ENCODE measurements at regions not wholly inside any gene's neighbourhood (a gene's known extent, or its start where the extent isn't known, plus 50 kb on each side); places are given as distances from the start of the nearest gene placed in this dataset.

GRCh38 chr6:163671791-163672190 is 257.3 kb downstream of the QKI start:
- TF ChIP-seq EZH2 (IDR thresholded peaks at IDR 0.05) = no peak
- TF ChIP-seq POLR2AphosphoS5 (IDR thresholded peaks at IDR 0.05; ENCODE audit: borderline replicate concordance, low read depth, low read length) = no peak
